ENCODE measurements at regions not wholly inside any gene's neighbourhood (a gene's known extent, or its start where the extent isn't known, plus 50 kb on each side); places are given as distances from the start of the nearest gene placed in this dataset.
"Not testable (repeated sequence)": the region's sequence is repeated elsewhere in the genome, so short reads cannot be mapped to it uniquely, and the experiment has no call there.

GRCh38 chr21:38913893-38914527, 108.3 kb downstream of the ETS2 start:
- DNase-seq (ENCODE audit: low spot score): no peak

DNA sequence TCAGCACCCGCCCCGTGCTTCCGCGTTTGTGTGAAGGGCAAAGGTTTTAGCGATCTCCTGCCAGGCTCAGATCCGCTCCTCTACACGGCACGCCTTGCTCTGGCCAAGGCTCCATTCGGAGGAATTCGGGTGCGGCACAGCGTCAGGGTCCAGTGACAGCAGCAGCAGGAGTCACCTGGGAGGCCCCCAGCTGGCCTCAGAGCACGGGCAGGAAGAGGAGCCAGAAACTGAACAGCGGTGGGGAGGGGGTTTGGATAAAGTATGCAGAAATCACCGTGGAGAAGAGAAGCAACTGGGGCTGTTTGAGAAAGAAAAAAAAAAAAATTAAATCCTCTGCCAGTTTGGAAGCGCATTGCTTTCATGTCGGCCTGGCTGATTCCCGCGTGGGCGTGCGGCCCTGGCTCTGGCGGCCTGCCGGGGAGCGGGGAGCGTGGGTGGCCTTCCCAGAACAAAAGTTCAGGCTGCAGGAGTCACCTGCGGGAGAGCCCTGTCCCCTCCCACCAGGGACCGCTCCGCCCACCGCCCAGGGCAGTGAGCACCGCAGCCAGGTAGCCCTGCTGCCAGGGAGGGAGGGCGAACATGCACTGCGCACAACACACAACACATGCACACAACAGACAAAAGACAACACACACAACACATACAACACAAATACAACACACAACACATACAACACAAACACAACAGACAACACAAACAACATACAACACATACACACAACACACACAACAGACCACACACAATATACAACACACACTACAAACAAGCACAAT, 107.6 kb downstream of the ETS2 start:
- DNase-seq (ENCODE audit: low spot score): peak; percentile 90

DNA sequence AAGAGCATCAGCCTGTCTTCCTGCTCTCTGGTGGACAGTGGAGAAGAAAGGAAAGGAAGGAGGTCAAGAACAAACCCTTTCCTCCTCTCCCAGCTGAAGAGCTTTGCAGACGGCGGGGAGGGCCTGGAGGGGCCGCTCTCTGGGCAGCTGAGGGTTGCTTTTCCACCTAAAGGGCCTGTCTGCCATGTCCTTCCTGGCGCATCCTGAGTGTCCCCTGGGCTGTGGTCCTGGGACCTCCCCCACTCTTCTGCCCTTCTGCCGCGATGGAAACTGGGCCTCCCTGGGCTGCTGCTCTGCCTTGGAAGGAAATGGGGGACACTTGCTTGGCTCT, 107.0 kb downstream of the ETS2 start:
- no peak for DNase-seq (ENCODE audit: low spot score)

DNA sequence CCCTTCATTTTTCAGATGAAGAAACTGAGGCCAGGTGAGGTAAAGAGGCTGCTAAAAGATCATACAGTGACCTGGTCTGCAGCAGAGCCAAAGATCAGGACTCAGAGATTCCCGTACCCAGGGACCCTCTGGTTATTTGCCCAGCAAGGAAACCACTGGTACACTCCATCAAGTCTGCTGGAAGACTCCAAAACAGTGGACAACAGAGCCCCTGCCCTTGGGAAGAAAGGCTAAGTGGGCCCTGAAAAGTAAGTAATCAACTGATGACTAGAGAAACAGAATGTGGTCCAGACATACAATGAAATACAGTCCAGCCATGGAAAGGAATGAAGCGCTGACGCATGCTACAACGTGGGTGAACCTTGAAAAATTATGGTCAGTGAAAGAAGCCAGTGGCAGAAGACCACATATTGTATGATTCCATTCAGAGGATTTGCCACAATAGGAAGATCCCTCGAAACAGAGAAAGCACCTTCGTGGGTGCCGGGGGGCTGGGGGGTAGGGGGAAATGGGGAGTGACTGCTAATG, 106.4 kb downstream of the ETS2 start:
- DNase-seq (ENCODE audit: low spot score): no peak

DNA sequence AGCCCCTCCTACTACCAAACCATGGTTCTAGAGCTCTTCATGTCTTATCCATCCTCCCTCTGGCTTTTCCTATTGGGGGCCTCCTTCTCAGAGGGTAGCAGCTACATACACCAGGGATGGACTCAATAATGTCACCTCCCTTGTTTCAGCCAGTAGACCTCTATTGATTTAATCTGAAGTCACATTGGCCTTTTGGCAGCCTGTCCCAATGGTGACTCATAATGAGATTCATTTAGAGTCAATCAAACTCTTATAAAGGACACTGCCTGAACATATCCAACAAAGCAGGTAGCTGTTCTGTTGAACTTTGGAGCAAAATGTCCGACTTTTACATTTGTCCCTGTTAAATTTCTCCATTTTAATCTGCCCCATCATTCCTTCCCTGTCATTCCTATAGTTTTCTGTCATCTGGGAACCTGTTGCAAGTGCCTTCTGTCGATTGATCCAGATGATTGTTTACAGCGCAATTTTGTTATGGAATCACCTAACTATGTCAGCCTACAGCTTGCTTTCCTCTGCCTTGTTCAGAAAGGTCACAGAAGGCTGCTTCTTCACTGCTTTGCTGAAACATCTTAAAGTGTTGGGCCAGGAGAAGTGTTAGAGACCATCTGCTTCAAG, 105.9 kb downstream of the ETS2 start:
- DNase-seq (ENCODE audit: low spot score): peak; percentile 66

GRCh38 chr21:38910390-38911067, 104.8 kb downstream of the ETS2 start:
- peak; percentile 54 for DNase-seq (ENCODE audit: low spot score)

DNA sequence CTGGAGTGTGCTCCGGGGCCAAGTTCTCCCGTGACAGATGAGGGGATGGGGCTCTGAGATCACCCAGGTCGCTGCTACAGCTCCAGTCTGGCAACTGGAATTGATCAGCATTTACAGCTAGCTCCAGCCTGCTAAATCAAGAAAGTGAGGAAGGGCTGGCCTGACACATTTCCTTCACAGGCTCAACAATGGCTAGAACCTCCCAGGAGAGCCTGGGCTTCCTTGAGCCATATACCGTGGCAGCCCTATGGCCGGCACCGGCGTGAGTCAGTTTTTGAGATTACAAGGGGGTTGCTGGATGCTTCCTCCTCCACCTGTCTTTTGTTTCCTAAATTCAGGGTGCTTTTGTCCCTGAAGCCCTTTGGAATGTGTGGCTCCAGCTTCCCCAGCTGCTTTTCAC, 104.2 kb downstream of the ETS2 start:
- DNase-seq (ENCODE audit: low spot score): no peak

- DNase-seq (ENCODE audit: low spot score): no peak
These were observed 103.4 kb downstream of the ETS2 start for GRCh38 chr21:38909109-38909508.

DNA sequence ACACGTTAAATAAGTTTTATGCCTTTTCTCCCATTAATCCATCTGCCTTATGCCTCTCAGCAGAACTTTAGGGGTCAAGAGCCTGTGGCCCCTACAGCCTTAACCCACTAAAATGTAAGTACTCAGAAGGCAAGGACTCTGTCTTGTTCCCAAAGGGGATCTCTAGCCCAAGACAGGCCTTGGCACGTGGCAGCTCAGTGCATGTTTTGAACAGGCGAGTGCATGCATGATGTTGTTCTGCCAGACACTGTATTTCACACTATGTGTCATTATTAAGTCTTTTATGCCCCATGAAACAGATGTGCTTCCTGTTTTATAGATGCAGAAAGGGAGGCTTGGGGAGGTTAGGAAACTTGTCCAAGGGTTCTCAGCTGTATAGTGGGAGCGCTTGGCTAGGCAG, 102.8 kb downstream of the ETS2 start:
- DNase-seq (ENCODE audit: low spot score): no peak

DNA sequence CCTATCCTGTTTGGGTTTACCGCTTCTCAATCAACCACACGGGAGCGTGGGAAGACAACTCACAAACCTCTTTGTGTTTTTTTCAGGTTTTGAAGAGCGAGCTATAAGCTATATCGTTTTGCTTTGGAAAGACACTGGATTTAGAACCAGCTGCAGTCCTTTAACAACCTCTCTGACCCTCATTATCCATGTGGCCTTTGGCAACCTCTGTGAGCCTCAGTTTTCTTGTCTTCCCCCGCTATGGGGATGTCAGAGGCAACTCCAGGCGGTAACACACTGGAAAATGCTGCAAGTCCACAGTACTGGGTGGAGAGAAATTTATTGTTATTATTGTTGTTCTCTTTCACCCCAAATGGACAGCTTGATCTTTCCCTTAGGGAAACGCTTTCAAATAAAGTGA, 100.0 kb downstream of the ETS2 start:
- DNase-seq (ENCODE audit: low spot score): no peak

- no peak for DNase-seq (ENCODE audit: low spot score)
These were observed 99.6 kb downstream of the ETS2 start for GRCh38 chr21:38905328-38905727.

GRCh38 chr21:38903690-38904139, 98.0 kb downstream of the ETS2 start:
- no peak for DNase-seq (ENCODE audit: low spot score)

DNA sequence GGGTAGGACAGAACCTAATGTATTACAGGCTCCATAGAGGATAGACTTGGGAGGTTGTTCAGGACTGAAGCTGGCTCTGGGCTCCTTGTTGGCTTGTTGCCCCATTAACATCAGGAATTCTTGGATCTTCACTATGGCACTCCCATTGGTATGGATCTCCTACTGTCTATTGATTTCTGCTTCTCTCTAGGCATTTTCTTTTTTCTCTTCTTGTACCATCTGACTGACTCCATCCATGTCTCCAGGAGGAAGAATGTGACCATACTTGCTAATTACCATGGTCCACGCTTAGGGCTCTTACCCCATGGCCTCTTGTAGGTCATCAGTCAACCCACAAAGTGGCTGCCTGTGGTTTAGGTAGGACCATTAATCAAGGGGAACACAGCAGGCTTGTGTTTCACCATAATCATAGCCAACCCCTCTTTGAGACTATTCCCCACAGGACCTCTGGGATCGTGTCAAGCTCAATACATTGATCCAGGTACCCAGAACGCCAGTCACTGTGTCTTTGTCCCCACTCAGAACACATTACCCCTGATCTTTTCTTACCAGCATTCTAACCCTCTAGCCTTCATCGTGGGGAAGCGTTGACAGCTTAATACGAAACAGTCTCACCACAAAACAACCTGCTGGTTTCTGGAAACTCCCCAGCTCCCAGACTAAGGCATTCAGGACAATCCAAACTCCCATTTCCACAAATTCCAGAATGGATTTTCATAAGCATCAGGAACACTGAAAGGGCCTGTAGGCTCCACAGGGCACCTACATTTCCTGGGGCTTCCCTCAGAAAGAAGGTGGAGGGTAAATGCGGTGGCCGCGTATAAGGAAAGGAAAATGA, 97.1 kb downstream of the ETS2 start:
- DNase-seq (ENCODE audit: low spot score): no peak

DNA sequence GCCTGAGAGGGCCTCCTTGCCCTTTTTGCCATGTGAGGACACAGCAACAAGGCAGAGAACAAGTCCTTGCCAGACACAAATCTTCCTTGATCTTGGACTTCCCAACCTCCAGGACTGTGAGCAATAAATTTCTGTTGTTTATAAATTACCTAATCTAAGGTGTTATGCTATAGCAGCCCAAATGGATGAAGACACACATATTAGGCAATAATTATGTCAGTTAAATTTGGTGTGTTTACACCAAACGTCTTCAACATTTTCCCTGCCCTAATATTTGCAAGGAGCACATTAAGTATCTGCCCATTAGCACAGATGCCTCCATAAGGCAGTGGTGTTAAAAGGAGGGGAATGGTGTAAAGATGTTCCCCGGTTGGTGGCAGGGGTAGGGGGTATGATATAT, 94.8 kb downstream of the ETS2 start:
- DNase-seq (ENCODE audit: low spot score): no peak

DNA sequence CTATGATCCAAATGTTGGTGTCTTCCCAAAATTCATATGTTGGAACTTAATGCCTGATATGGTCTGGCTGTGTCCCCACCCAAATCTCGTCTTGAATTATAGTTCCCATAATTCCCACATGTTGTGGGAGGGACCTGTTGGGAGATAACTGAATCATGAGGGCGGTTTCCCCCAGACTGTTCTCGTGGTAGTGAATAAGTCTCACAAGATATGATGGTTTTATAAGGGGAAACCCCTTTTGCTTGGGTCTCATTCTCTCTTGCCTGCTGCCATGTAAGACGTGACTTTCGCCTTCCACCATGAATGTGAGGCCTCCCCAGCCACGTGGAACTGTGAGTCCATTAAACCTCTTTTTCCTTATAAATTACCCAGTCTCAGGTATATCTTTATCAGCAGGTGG, 94.3 kb downstream of the ETS2 start:
- DNase-seq (ENCODE audit: low spot score): not testable (repeated sequence)

DNA sequence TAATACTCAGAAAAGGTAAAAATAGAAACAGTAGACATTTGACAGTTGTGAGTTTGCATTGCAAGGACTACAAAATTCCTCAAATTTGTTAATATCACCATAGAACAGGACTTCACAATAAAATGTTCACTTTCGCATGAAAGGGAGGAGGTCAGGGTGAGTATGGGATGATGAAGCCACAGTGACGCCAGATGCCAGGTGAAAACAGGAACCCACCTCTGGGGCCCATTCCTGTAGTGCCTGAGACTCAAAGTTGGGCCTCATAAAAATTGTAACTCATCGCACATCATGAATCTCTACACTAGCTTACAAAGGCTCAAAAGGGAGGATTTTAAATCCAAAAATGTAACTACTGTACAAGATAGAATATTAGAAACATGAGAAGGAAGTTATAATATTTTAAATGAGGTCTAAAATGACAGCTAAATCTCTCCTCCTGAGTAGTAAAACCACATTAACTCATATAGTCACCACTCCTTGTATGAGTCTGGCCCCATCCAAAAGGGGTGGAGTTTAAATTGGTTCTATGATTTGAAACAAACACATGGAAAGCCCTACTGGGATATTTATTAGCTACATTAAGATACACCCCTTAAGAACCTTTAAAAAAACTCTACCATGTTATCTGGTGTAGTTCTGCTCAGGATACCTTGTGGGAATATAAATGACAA, 93.7 kb downstream of the ETS2 start:
- no peak for DNase-seq (ENCODE audit: low spot score)

- DNase-seq (ENCODE audit: low spot score): peak; percentile 53
These were observed 92.8 kb downstream of the ETS2 start for GRCh38 chr21:38898422-38899096.

- DNase-seq (ENCODE audit: low spot score): peak; percentile 15
These were observed 92.0 kb downstream of the ETS2 start for GRCh38 chr21:38897532-38898421.

DNA sequence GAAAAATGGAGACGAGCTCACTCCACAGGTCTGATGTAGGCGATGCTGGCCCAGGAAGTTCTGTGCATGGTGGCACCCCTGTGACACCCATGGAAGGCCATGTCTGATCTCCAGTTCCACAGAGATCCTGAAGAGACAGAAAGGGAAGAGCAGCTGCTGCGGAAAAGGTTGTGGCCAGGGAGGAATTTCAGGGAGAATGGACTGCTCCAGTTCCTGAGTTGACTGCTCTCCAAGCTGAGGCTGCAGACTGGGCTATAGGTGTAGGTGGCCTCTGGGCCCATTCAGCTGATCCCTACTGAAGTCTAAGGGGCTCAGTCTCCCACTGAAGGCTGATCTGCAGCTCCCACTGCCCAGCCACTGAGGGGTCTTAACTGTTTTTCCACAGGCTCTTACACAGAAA, 89.2 kb downstream of the ETS2 start:
- no peak for DNase-seq (ENCODE audit: low spot score)

Measured in HT-29 (cell line).